ENCODE measurements at regions not wholly inside any gene's neighbourhood (a gene's known extent, or its start where the extent isn't known, plus 50 kb on each side); places are given as distances from the start of the nearest gene placed in this dataset.

- WGBS, 3 donors: 74 to 86% (median 79%) methylated on average over 2 of the region's 2 CpGs
Measured at GRCh38 chr4:160257318-160257717, 1154.4 kb downstream of the RAPGEF2 start.

GRCh38 chr4:160265014-160265413 lies 1162.1 kb downstream of the RAPGEF2 start:
- no peak overlapping the region for H3K4me3 ChIP-seq
- no peak overlapping the region for H3K27ac ChIP-seq
- ATAC-seq (no peak), DNase-seq (no peak)
- H3K36me3 ChIP-seq (ENCODE audit: insufficient read depth in 1 of 2, low read depth in 1 of 2): no peaks in the 10 kb centered on the region
- WGBS, 3 donors: 40 to 58% (median 47%) methylated on average over 1 of the region's 1 CpG
- H3K4me1 ChIP-seq: no peaks in the 10 kb centered on the region
- H3K27me3 ChIP-seq (ENCODE audit: insufficient read depth in 3 of 3, low read length in 2 of 3): no peaks in the 10 kb centered on the region
- TF ChIP-seq CTCF (IDR thresholded peaks at IDR 0.05): no peak
- intact Hi-C loops (cut with DNase I): no loop called here
- H3K9me3 ChIP-seq: no peaks in the 10 kb centered on the region

More at GRCh38 chr4:160257318-160257717, 1154.4 kb downstream of the RAPGEF2 start:
- Histone ChIP-seq H3K36me3 (ENCODE audit: insufficient read depth in 1 of 2, low read depth in 1 of 2) (no peaks in the 10 kb centered on the region), H3K27me3 (ENCODE audit: insufficient read depth in 3 of 3, low read length in 2 of 3) (no peaks in the 10 kb centered on the region), H3K9me3 (no peaks in the 10 kb centered on the region), H3K4me1 (no peaks in the 10 kb centered on the region), H3K27ac (no peak overlapping the region), H3K4me3 (no peak overlapping the region)
- DNase-seq (no peak), ATAC-seq (no peak)
- TF ChIP-seq CTCF (IDR thresholded peaks at IDR 0.05): no peak
- intact Hi-C loops (cut with DNase I): no loop called here

- Histone ChIP-seq H3K36me3 (ENCODE audit: insufficient read depth in 1 of 2, low read depth in 1 of 2) (no peaks in the 10 kb centered on the region), H3K27me3 (ENCODE audit: insufficient read depth in 3 of 3, low read length in 2 of 3) (no peaks in the 10 kb centered on the region), H3K27ac (no peak overlapping the region), H3K4me3 (no peak overlapping the region), H3K4me1 (no peaks in the 10 kb centered on the region), H3K9me3 (no peaks in the 10 kb centered on the region)
- ATAC-seq (no peak), DNase-seq (no peak)
- 58 to 64% (median 59%) methylated on average over 2 of the region's 2 CpGs for WGBS, 3 donors
- intact Hi-C loops (cut with DNase I): no loop called here
- TF ChIP-seq CTCF (IDR thresholded peaks at IDR 0.05): no peak
Measured at GRCh38 chr4:160265836-160266235, 1163.0 kb downstream of the RAPGEF2 start.

- Histone ChIP-seq H3K27ac (no peak overlapping the region), H3K4me3 (no peak overlapping the region), H3K27me3 (ENCODE audit: insufficient read depth in 3 of 3, low read length in 2 of 3) (no peaks in the 10 kb centered on the region), H3K9me3 (peaks cover 2% of the 10 kb centered on the region), H3K36me3 (ENCODE audit: insufficient read depth in 1 of 2, low read depth in 1 of 2) (no peaks in the 10 kb centered on the region), H3K4me1 (no peaks in the 10 kb centered on the region)
- 39 to 44% (median 42%) methylated on average over 3 of the region's 3 CpGs for WGBS, 3 donors
- no peak for DNase-seq
- no peak for TF ChIP-seq CTCF (IDR thresholded peaks at IDR 0.05)
- intact Hi-C loops (cut with DNase I): no loop called here
- no peak for ATAC-seq
Measured at GRCh38 chr4:160276785-160277325, 1174.0 kb downstream of the RAPGEF2 start.

GRCh38 chr4:160283081-160283480 lies 1180.2 kb downstream of the RAPGEF2 start:
- no peaks in the 10 kb centered on the region for H3K27me3 ChIP-seq (ENCODE audit: insufficient read depth in 3 of 3, low read length in 2 of 3)
- 84 to 89% (median 84%) methylated on average over 1 of the region's 1 CpG for WGBS, 3 donors
- ATAC-seq (no peak), DNase-seq (no peak)
- peaks cover 7% of the 10 kb centered on the region for H3K9me3 ChIP-seq
- no peaks in the 10 kb centered on the region for H3K36me3 ChIP-seq (ENCODE audit: insufficient read depth in 1 of 2, low read depth in 1 of 2)
- no peak for TF ChIP-seq CTCF (IDR thresholded peaks at IDR 0.05)
- H3K4me1 ChIP-seq: no peaks in the 10 kb centered on the region
- H3K27ac ChIP-seq: no peak overlapping the region
- intact Hi-C loops (cut with DNase I): no loop called here
- H3K4me3 ChIP-seq: no peak overlapping the region
